C4-2B (cell line): ENCODE measurements at regions not wholly inside any gene's neighbourhood (a gene's known extent, or its start where the extent isn't known, plus 50 kb on each side); places are given as distances from the start of the nearest gene placed in this dataset.

Experiments used
- ZFX ChIP-seq: fragments of 450-650 bp; IDR thresholded peaks from 2 replicates; pipeline ENCODE4 v1.6.1; 2017
- TF ChIP-seq, protein P1 (sequence below): fragments of 450-650 bp; conservative IDR thresholded peaks from 2 replicates; pipeline ENCODE4 v1.5.1; 2017; ENCODE audit warnings: mild to moderate bottlenecking

DNA sequence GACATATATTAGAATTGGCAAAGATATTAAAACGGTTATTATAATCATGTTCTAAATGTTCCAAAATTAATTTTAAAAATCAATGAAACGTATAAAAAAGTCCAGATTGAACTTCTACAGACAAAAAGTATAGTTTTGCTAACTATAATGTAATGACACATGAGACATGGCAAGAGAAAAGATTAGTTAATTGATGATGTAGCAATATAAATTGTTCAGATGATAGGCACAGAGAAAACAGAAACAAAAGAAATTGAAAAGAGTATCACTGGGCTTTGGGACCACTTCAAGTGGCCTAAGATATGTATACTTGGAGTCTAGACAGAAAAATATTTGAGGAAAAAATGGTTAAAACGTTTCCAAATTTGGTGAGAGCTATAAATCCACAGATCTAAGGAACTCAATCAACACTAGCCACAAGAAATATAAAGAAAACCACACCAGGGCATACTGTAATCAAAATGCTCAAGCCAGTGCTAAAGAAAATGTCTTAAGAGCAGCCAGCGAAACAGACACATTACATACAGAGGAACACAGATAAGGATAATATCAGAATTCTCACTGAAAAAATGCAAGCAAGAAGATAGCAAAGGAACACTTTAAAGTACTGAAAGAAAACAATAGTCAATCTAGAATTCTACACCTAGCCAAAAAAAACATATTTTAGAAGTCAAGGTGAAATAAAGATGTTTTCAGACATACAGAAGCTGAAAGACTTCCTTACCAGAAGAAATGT is 172.6 kb upstream of the FOXQ1 start:
- TF ChIP-seq, protein P1, sequence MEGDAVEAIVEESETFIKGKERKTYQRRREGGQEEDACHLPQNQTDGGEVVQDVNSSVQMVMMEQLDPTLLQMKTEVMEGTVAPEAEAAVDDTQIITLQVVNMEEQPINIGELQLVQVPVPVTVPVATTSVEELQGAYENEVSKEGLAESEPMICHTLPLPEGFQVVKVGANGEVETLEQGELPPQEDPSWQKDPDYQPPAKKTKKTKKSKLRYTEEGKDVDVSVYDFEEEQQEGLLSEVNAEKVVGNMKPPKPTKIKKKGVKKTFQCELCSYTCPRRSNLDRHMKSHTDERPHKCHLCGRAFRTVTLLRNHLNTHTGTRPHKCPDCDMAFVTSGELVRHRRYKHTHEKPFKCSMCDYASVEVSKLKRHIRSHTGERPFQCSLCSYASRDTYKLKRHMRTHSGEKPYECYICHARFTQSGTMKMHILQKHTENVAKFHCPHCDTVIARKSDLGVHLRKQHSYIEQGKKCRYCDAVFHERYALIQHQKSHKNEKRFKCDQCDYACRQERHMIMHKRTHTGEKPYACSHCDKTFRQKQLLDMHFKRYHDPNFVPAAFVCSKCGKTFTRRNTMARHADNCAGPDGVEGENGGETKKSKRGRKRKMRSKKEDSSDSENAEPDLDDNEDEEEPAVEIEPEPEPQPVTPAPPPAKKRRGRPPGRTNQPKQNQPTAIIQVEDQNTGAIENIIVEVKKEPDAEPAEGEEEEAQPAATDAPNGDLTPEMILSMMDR = no peak
- TF ChIP-seq ZFX = no peak
